ENCODE measurements at regions not wholly inside any gene's neighbourhood (a gene's known extent, or its start where the extent isn't known, plus 50 kb on each side); places are given as distances from the start of the nearest gene placed in this dataset.

DNA sequence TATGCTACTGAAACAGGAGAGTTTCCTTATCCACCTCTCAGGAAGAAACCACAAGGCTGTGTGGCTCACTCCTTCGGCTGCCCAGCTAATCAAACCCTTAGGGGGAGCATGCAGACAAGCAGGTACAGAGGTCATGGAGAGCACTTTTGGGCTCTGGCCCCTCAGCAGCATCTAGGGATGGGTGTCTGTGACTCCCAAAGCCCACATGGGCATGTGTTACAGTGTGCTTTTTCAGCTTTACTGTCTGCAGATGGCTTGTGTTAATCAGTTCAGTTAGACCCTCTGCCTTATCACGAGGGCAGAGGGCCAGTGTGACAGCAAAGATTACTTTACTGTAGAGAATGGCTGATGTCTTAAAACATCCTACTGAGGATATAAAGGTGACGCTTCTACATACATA is 447.4 kb downstream of the PCDH10 start:
- TF ChIP-seq, protein P1, sequence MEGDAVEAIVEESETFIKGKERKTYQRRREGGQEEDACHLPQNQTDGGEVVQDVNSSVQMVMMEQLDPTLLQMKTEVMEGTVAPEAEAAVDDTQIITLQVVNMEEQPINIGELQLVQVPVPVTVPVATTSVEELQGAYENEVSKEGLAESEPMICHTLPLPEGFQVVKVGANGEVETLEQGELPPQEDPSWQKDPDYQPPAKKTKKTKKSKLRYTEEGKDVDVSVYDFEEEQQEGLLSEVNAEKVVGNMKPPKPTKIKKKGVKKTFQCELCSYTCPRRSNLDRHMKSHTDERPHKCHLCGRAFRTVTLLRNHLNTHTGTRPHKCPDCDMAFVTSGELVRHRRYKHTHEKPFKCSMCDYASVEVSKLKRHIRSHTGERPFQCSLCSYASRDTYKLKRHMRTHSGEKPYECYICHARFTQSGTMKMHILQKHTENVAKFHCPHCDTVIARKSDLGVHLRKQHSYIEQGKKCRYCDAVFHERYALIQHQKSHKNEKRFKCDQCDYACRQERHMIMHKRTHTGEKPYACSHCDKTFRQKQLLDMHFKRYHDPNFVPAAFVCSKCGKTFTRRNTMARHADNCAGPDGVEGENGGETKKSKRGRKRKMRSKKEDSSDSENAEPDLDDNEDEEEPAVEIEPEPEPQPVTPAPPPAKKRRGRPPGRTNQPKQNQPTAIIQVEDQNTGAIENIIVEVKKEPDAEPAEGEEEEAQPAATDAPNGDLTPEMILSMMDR (IDR thresholded peaks at IDR 0.05) = no peak
- TF ChIP-seq ZFX (IDR thresholded peaks at IDR 0.05; ENCODE audit: borderline replicate concordance) = no peak

All from 22Rv1 (cell line).